AG04449 (cell line): ENCODE measurements at regions not wholly inside any gene's neighbourhood (a gene's known extent, or its start where the extent isn't known, plus 50 kb on each side); places are given as distances from the start of the nearest gene placed in this dataset.

Experiments used
- CTCF ChIA-PET: fragments of 350-600 bp; formaldehyde crosslinking; extraction: SDS; loops from one replicate; lab custom pipeline; 2021; ENCODE audit warnings: antibody characterized with exemption; lab: Yijun Ruan, JAX
- POLR2A ChIA-PET: fragments of 400-600, 350-600 bp; formaldehyde crosslinking; extraction: SDS; loops from one replicate; lab custom pipeline; 2020; ENCODE audit warnings: antibody characterized with exemption, inconsistent platforms; lab: Yijun Ruan, JAX
- DNase-seq: peaks from one replicate; pipeline ENCODE4 v3.0.0-alpha.2; 2010; ENCODE audit warnings: low read depth, low spot score
- H3K4me3 ChIP-seq: 2 replicates; pipeline ENCODE4 v1.5.1; 2011; ENCODE audit warnings: low read depth, mild to moderate bottlenecking, control low read depth, low read length
- TF ChIP-seq, protein P1 (sequence below): IDR thresholded peaks from one replicate; pipeline ENCODE4 v1.5.1; 2011; ENCODE audit warnings: mild to moderate bottlenecking, moderate library complexity, low read length, control low read depth, inconsistent platforms; ENCODE audit not compliant: insufficient read depth; ENCODE audit errors: missing control alignments

DNA sequence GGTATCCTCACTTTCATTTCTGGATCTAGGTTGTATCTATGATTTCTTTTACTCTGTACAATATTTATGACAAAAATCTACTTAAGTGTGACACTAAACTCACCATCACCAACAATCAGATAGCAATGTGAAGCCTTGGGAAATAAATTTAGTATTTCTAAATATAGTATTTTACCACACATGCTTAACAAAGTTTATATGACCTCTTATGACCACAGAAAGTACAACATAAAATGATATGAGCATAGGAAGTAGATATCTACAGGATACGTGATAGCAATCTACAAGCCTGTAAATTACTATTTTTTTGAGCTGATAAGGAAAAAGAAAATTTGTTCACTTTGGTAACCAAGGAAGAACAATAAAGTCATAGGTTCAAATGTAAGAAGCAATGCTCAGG, 910.4 kb upstream of the CITED2 start:
- no peak overlapping the region for H3K4me3 ChIP-seq
- TF ChIP-seq, protein P1, sequence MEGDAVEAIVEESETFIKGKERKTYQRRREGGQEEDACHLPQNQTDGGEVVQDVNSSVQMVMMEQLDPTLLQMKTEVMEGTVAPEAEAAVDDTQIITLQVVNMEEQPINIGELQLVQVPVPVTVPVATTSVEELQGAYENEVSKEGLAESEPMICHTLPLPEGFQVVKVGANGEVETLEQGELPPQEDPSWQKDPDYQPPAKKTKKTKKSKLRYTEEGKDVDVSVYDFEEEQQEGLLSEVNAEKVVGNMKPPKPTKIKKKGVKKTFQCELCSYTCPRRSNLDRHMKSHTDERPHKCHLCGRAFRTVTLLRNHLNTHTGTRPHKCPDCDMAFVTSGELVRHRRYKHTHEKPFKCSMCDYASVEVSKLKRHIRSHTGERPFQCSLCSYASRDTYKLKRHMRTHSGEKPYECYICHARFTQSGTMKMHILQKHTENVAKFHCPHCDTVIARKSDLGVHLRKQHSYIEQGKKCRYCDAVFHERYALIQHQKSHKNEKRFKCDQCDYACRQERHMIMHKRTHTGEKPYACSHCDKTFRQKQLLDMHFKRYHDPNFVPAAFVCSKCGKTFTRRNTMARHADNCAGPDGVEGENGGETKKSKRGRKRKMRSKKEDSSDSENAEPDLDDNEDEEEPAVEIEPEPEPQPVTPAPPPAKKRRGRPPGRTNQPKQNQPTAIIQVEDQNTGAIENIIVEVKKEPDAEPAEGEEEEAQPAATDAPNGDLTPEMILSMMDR, result no peak
- no peak for DNase-seq
- ChIA-PET CTCF (no interaction called here), POLR2A (no interaction called here)

DNA sequence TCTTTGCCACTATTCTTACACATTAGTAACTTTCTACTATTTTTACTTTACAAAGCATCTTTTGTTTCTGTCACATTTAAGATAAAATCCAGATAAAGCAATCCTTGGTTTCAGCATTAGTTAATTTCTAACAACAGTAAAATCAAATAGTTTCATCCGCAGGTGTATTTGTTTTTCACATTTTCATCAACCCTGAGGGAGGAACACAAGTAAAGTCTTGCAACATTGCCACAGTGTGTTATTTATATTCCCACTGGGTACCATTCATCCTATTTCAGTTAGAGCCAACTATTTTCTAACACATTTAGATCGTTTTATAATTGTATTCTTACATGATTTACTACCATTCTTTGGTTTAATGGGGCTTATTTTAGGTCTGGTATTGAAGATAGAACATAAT, 908.7 kb upstream of the CITED2 start:
- CTCF ChIA-PET, result interaction anchor here (1.0 to 1.2 kb wide), 2 partner anchors 9 to 10 kb away, joined by 3 to 4 read pairs; no protein-coding TSS in a partner anchor
- H3K4me3 ChIP-seq, result no peak overlapping the region
- DNase-seq, result no peak
- TF ChIP-seq, protein P1, result no peak
- POLR2A ChIA-PET, result no interaction called here

DNA sequence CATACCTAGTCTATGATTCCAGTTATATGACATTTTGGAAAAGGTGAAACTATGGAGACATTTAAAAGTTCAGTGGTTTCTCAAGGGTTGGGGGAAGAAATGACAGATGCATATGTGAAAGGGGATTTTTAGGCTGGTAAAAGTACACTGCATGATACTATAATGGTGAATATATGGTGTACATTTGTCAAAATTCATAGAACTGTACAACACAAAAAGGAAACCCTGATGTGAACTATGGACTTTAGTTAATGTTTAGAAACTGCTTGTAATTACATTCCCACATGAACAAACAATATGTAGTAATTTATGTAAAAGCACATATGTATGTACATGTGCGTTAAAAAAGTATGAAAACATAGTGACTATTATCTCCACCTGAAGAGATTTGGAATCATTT, 907.3 kb upstream of the CITED2 start:
- DNase-seq, result no peak
- TF ChIP-seq, protein P1, result no peak
- H3K4me3 ChIP-seq, result no peak overlapping the region
- ChIA-PET POLR2A (no interaction called here), CTCF (no interaction called here)

DNA sequence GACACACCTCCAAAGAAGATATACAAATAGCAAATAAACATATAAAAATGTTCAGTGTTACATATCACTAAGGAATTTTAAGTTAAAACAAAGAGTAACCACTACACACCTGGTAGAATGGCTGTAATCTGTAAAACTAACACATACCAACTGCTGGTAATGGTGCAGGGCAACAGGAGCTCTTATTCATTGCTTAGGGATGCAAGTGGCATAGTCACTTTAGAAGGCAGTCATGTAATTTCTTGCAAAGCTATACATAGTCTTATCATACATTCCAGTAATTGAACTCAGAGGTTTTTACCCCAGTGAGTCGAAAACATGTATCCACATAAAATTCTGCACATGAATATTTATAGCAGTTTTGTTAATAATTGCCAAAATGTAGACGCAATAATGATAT, 906.8 kb upstream of the CITED2 start:
- ChIA-PET POLR2A (no interaction called here), CTCF (no interaction called here)
- no peak overlapping the region for H3K4me3 ChIP-seq
- DNase-seq, result no peak
- TF ChIP-seq, protein P1, result no peak

DNA sequence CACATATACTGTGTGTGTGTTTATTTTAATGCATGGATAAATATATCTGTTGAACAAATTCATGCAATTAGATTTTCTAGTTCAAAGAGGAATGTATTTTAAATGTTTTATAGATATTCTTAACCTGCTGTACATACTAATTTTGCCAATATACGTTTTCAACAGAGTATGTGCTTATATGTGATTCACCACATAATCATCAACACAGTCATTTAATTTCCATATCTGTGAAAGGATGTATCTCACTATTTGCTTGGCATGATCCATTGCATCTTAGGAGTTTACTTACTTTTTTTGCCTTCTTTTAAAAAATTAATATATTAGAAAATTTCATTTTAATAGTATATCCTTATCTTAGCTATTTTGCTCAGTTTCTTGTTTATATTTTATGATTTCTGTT, 902.3 kb upstream of the CITED2 start:
- TF ChIP-seq, protein P1, result no peak
- no peak for DNase-seq
- CTCF ChIA-PET, result no interaction called here
- POLR2A ChIA-PET, result no interaction called here
- H3K4me3 ChIP-seq, result no peak overlapping the region

DNA sequence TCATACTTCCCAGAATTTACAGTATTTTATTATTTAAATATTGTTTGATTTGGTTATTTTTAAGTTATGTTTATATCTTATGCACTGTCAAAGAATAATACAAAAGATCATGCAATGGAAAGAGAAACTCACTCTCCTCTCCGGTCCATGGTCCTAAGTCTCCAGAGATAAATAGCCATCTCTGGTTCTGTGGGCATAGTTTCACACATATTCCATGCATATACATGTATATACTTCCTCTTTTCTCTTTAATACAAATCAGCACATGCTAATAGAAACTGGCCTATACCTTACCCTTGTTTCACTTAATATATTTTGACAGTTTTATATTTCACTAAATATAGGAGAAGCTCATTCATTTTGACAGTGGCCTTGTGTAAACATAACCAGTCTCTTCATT, 901.7 kb upstream of the CITED2 start:
- ChIA-PET CTCF (no interaction called here), POLR2A (no interaction called here)
- H3K4me3 ChIP-seq, result no peak overlapping the region
- TF ChIP-seq, protein P1, result no peak
- DNase-seq, result no peak
